Vagina (tissue), 2 donors: ENCODE measurements at regions not wholly inside any gene's neighbourhood (a gene's known extent, or its start where the extent isn't known, plus 50 kb on each side); places are given as distances from the start of the nearest gene placed in this dataset.

ENCODE experiments used
- CTCF ChIP-seq, 3 experiments: fragments of 450-650 bp in 2 of 3; fragments of 200-600 bp in 1 of 3; sonication (generic) in 1 of 3; IDR thresholded peaks; one replicate each; pipeline ENCODE4 v1.5.1; 2017 to 2019; ENCODE audit warnings: antibody characterized with exemption in 3 of 3, mild to moderate bottlenecking in 2 of 3, moderate library complexity in 2 of 3
- POLR2A ChIP-seq, 2 donors: fragments of 450-650 bp; IDR thresholded peaks; one replicate each; pipeline ENCODE4 v1.6.1; 2017; ENCODE audit warnings: antibody characterized with exemption in 2 of 2, mild to moderate bottlenecking in 2 of 2, moderate library complexity in 2 of 2
- POLR2AphosphoS5 ChIP-seq, 2 donors: sonication (generic); formaldehyde crosslinking; IDR thresholded peaks; one replicate each; pipeline ENCODE4 v1.9.0; 2017; ENCODE audit warnings: antibody characterized with exemption in 2 of 2, mild to moderate bottlenecking in 2 of 2, low read depth in 1 of 2; ENCODE audit not compliant: insufficient read depth in 1 of 2

GRCh38 chr2:8238521-8239230 is 443.2 kb upstream of the ID2 start:
- no peak for TF ChIP-seq POLR2A (IDR thresholded peaks at IDR 0.05)
- no peak for TF ChIP-seq POLR2AphosphoS5 (IDR thresholded peaks at IDR 0.05; ENCODE audit: insufficient read depth in 1 of 2, low read depth in 1 of 2)
- TF ChIP-seq CTCF (IDR thresholded peaks at IDR 0.05), result no peak
